Neural cell (in vitro differentiated cells): ENCODE measurements at regions not wholly inside any gene's neighbourhood (a gene's known extent, or its start where the extent isn't known, plus 50 kb on each side); places are given as distances from the start of the nearest gene placed in this dataset.

ENCODE experiments used
- H2AFZ ChIP-seq: fragments of 200-600, 300-800 bp; sonication (generic), shearing (Covaris generic); 2 replicates; pipeline ENCODE4 v1.6.0; 2014; ENCODE audit warnings: low read depth, mild to moderate bottlenecking, antibody characterized with exemption, low read length, moderate library complexity
- H3F3A ChIP-seq: fragments of 200-600 bp; shearing (Covaris generic); 2 replicates; pipeline ENCODE4 v1.6.1; 2016; ENCODE audit warnings: mild to moderate bottlenecking, moderate library complexity, mixed read lengths, antibody characterized with exemption, low read length; ENCODE audit not compliant: insufficient read depth, poor library complexity, severe bottlenecking
- H3K27ac ChIP-seq: fragments of 200-600, 300-800 bp; sonication (generic), shearing (Covaris generic); 2 replicates; pipeline ENCODE4 v1.5.1; 2014; ENCODE audit warnings: mild to moderate bottlenecking, low read length, moderate library complexity
- H3K27me3 ChIP-seq: fragments of 300-800, 200-600 bp; sonication (generic), shearing (Covaris generic); 2 replicates; pipeline ENCODE4 v1.6.0; 2014; ENCODE audit warnings: mild to moderate bottlenecking, low read depth, low read length, moderate library complexity; ENCODE audit not compliant: insufficient read depth
- H3K36me3 ChIP-seq: fragments of 300-800, 200-600 bp; sonication (generic), shearing (Covaris generic); 2 replicates; pipeline ENCODE4 v1.5.1; 2014; ENCODE audit warnings: mild to moderate bottlenecking, antibody characterized with exemption, low read length, moderate library complexity; ENCODE audit not compliant: insufficient read depth
- H3K4me2 ChIP-seq: fragments of 300-800, 200-600 bp; sonication (generic), shearing (Covaris generic); 2 replicates; pipeline ENCODE4 v1.6.0; 2014; ENCODE audit warnings: mild to moderate bottlenecking, low read length
- H3K4me3 ChIP-seq: fragments of 300-800, 200-600 bp; sonication (generic), shearing (Covaris generic); 2 replicates; pipeline ENCODE4 v1.5.1; 2014; ENCODE audit warnings: mild to moderate bottlenecking, low read length, moderate library complexity
- H3K79me2 ChIP-seq: fragments of 200-600 bp; shearing (Covaris generic); replicated peaks from 2 replicates; pipeline ENCODE4 v1.6.0; 2014; ENCODE audit warnings: mild to moderate bottlenecking, low read length, moderate library complexity; ENCODE audit not compliant: insufficient read depth
- H3K9ac ChIP-seq: fragments of 300-800, 200-600 bp; sonication (generic), shearing (Covaris generic); 2 replicates; pipeline ENCODE4 v1.6.1; 2016; ENCODE audit warnings: mild to moderate bottlenecking, low read length, mixed read lengths
- H3K9me2 ChIP-seq: fragments of 200-600 bp; shearing (Covaris generic); 2 replicates; pipeline ENCODE4 v1.6.1; 2016; ENCODE audit warnings: mild to moderate bottlenecking, low read length, mixed read lengths; ENCODE audit not compliant: insufficient read depth
- H3K9me3 ChIP-seq: fragments of 200-600, 300-800 bp; sonication (generic), shearing (Covaris generic); 2 replicates; pipeline ENCODE4 v1.6.1; 2016; ENCODE audit warnings: mild to moderate bottlenecking, mixed run types, low read length, moderate library complexity, mixed read lengths
- H4K20me1 ChIP-seq: fragments of 200-600 bp; shearing (Covaris generic); 2 replicates; pipeline ENCODE4 v1.6.1; 2016; ENCODE audit warnings: mild to moderate bottlenecking, mixed run types; ENCODE audit not compliant: insufficient read depth
- CTCF ChIP-seq: fragments of 450-650 bp; IDR thresholded peaks from 2 replicates; pipeline ENCODE4 v1.5.1; 2014; ENCODE audit warnings: antibody characterized with exemption, mild to moderate bottlenecking, moderate library complexity; ENCODE audit not compliant: poor library complexity, severe bottlenecking
- EP300 ChIP-seq: fragments of 450-650 bp; conservative IDR thresholded peaks from 2 replicates; pipeline ENCODE4 v1.6.1; 2014; ENCODE audit warnings: antibody characterized with exemption, mild to moderate bottlenecking, moderate library complexity; ENCODE audit not compliant: poor library complexity, severe bottlenecking
- EZH2 ChIP-seq: fragments of 200-600, 300-800 bp; shearing (Covaris generic), sonication (generic); IDR thresholded peaks from 2 replicates; pipeline ENCODE4 v1.6.1; 2014; ENCODE audit warnings: antibody characterized with exemption, low read length, borderline replicate concordance, mild to moderate bottlenecking; ENCODE audit not compliant: insufficient read depth, poor library complexity, severe bottlenecking
- MXI1 ChIP-seq: fragments of 450-650 bp; conservative IDR thresholded peaks from 2 replicates; pipeline ENCODE4 v1.6.1; 2014; ENCODE audit warnings: antibody characterized with exemption, mild to moderate bottlenecking; ENCODE audit not compliant: poor library complexity, severe bottlenecking
- POLR2AphosphoS5 ChIP-seq: IDR thresholded peaks from 2 replicates; pipeline ENCODE4 v1.6.1; 2012
- RAD21 ChIP-seq: fragments of 450-650 bp; conservative IDR thresholded peaks from 2 replicates; pipeline ENCODE4 v1.6.1; 2014; ENCODE audit warnings: antibody characterized with exemption, mild to moderate bottlenecking, moderate library complexity
- REST ChIP-seq: IDR thresholded peaks from 2 replicates; pipeline ENCODE4 v1.6.1; 2012; ENCODE audit warnings: borderline replicate concordance
- SMC3 ChIP-seq: fragments of 450-650 bp; conservative IDR thresholded peaks from 2 replicates; pipeline ENCODE4 v1.6.1; 2014; ENCODE audit warnings: antibody characterized with exemption, mild to moderate bottlenecking, moderate library complexity; ENCODE audit not compliant: poor library complexity
- TAF1 ChIP-seq: IDR thresholded peaks from 2 replicates; pipeline ENCODE4 v1.6.1; 2012; ENCODE audit warnings: low read depth

- H3K27ac ChIP-seq, result no peak overlapping the region
- H2AFZ ChIP-seq, result no peak overlapping the region
- H3K4me3 ChIP-seq, result no peak overlapping the region
- H3F3A ChIP-seq, result no peaks in the 10 kb centered on the region
- H3K9ac ChIP-seq, result no peak overlapping the region
- H3K36me3 ChIP-seq, result no peaks in the 10 kb centered on the region
- TF ChIP-seq SMC3 (no peak), REST (no peak), POLR2AphosphoS5 (no peak), CTCF (no peak), MXI1 (no peak), RAD21 (no peak), TAF1 (no peak), EP300 (no peak), EZH2 (no peak)
- H4K20me1 ChIP-seq, result no peaks in the 10 kb centered on the region
- H3K27me3 ChIP-seq, result no peaks in the 10 kb centered on the region
- no peaks in the 10 kb centered on the region for H3K9me2 ChIP-seq
- H3K4me2 ChIP-seq, result no peak overlapping the region
- no peaks in the 10 kb centered on the region for H3K9me3 ChIP-seq
- H3K79me2 ChIP-seq, result no peaks in the 10 kb centered on the region
Measured at GRCh38 chr1:4087530-4088420, 187.7 kb upstream of the C1orf174 start.

GRCh38 chr1:4088676-4089075 lies 188.6 kb upstream of the C1orf174 start:
- Histone ChIP-seq H3K27ac (no peak overlapping the region), H3K4me3 (no peak overlapping the region), H3K27me3 (no peaks in the 10 kb centered on the region), H3K9me3 (no peaks in the 10 kb centered on the region), H3K9me2 (no peaks in the 10 kb centered on the region), H3K79me2 (no peaks in the 10 kb centered on the region), H4K20me1 (no peaks in the 10 kb centered on the region), H2AFZ (no peak overlapping the region), H3F3A (no peaks in the 10 kb centered on the region), H3K36me3 (no peaks in the 10 kb centered on the region), H3K9ac (no peak overlapping the region), H3K4me2 (no peak overlapping the region)
- TF ChIP-seq TAF1 (no peak), EZH2 (no peak), MXI1 (no peak), SMC3 (no peak), REST (no peak), POLR2AphosphoS5 (no peak), EP300 (no peak), CTCF (no peak), RAD21 (no peak)
